K562 (cell line): ENCODE measurements at regions not wholly inside any gene's neighbourhood (a gene's known extent, or its start where the extent isn't known, plus 50 kb on each side); places are given as distances from the start of the nearest gene placed in this dataset.

Experiments
- ARID2 ChIP-seq: fragments of 450-650 bp; IDR thresholded peaks from 2 replicates; pipeline ENCODE4 v1.6.1; 2017; ENCODE audit warnings: antibody characterized with exemption, mild to moderate bottlenecking
- BMI1 ChIP-seq: fragments of 150-350 bp; IDR thresholded peaks from 2 replicates; pipeline ENCODE4 v1.6.1; 2014; ENCODE audit warnings: low read length
- DNMT1 ChIP-seq: fragments of 450-650 bp; IDR thresholded peaks from 2 replicates; pipeline ENCODE4 v1.6.1; 2016; ENCODE audit warnings: antibody characterized with exemption, mild to moderate bottlenecking
- EZH2 ChIP-seq: IDR thresholded peaks from 2 replicates; pipeline ENCODE4 v1.6.1; 2012; ENCODE audit warnings: low read depth, mild to moderate bottlenecking, inconsistent platforms, low read length, borderline replicate concordance
- HDGF ChIP-seq: fragments of 450-650 bp; IDR thresholded peaks from 2 replicates; pipeline ENCODE4 v1.6.1; 2016
- NCOR1 ChIP-seq: fragments of 450-650 bp; IDR thresholded peaks from 2 replicates; pipeline ENCODE4 v1.6.1; 2016; ENCODE audit warnings: mild to moderate bottlenecking, moderate library complexity
- RAD51 ChIP-seq: fragments of 450-650 bp; IDR thresholded peaks from 2 replicates; pipeline ENCODE4 v1.7.1; 2016; ENCODE audit warnings: low read depth, mild to moderate bottlenecking, borderline replicate concordance
- SIN3A ChIP-seq, 2 experiments: fragments of 150-350 bp in 1 of 2; IDR thresholded peaks; 2 replicates each; pipeline ENCODE4 v1.6.1; 2011 to 2016; ENCODE audit warnings: borderline replicate concordance in 2 of 2, low read depth in 2 of 2, low read length in 2 of 2, mild to moderate bottlenecking in 2 of 2, moderate library complexity in 2 of 2; ENCODE audit not compliant: control insufficient read depth in 1 of 2
- SP2 ChIP-seq: IDR thresholded peaks from 2 replicates; pipeline ENCODE4 v1.6.1; 2011; ENCODE audit warnings: mild to moderate bottlenecking, low read depth, low read length, moderate library complexity; ENCODE audit not compliant: poor library complexity, severe bottlenecking; ENCODE audit errors: extremely low read depth
- ZNF274 ChIP-seq: IDR thresholded peaks from 2 replicates; pipeline ENCODE4 v1.6.1; 2011; ENCODE audit warnings: low read depth, mild to moderate bottlenecking, low read length, moderate library complexity, borderline replicate concordance
- ZSCAN29 ChIP-seq: fragments of 450-650 bp; IDR thresholded peaks from 2 replicates; pipeline ENCODE4 v1.6.1; 2017
- TF ChIP-seq, protein P1 (sequence below): sonication (generic); formaldehyde crosslinking; IDR thresholded peaks from 2 replicates; pipeline ENCODE4 v1.8.0; 2022; ENCODE audit warnings: missing genetic modification reagents, mild to moderate bottlenecking, moderate library complexity, borderline replicate concordance

DNA sequence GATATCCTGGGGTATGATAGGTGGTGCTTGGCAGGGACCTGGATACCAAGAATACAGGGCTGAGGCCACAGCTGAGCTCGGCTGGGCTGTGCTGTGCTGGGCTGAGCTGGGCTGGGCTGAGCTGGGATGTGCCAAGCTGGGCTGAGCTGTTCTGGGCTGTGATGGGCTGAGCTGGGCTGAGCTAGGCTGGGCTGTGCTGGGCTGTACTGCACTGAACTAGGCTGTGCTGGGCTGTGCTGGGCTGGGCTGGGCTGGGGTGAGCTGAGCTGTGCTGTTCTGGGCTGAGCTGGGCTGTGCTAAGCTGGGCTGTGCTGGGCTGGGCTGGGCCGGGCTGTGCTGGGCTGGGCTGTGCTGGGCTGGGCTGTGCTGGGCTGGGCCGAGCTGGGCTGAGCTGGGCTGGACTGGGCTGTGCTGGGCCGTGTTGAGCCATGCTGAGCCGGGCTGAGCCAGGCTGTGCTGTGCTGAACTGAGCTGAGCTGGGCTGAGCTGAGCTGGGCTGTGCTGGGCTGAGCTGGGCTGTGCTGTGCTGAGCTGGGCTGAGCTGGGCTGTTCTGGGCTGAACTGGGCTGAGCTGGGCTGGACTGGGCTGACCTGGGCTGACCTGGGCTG, 94.7 kb upstream of the ACTRT2 start:
- TF ChIP-seq RAD51 (no peak), NCOR1 (no peak), SP2 (no peak), BMI1 (no peak), ZSCAN29 (no peak), HDGF (no peak), EZH2 (no peak), SIN3A (IDR thresholded peaks at IDR 0.05; ENCODE audit: borderline replicate concordance in 2 of 2, control insufficient read depth in 1 of 2, low read depth in 2 of 2, low read length in 2 of 2) (no peak), DNMT1 (no peak), ZNF274 (no peak), ARID2 (no peak)
- TF ChIP-seq, protein P1, sequence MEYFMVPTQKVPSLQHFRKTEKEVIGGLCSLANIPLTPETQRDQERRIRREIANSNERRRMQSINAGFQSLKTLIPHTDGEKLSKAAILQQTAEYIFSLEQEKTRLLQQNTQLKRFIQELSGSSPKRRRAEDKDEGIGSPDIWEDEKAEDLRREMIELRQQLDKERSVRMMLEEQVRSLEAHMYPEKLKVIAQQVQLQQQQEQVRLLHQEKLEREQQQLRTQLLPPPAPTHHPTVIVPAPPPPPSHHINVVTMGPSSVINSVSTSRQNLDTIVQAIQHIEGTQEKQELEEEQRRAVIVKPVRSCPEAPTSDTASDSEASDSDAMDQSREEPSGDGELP (CRISPR knock-in tag): no peak
